Hippocampal formation (tissue), 2 donors: ENCODE measurements at regions not wholly inside any gene's neighbourhood (a gene's known extent, or its start where the extent isn't known, plus 50 kb on each side); places are given as distances from the start of the nearest gene placed in this dataset.
A peak's percentile ranks its signal among the peaks of the same experiment; 100 is the strongest.

Experiments
- DNase-seq, 2 donors: peaks; one replicate each; lab custom pipeline; 2025; lab: John Stamatoyannopoulos, UW

GRCh38 chr11:134691985-134692384, 279.9 kb upstream of the B3GAT1 start:
- DNase-seq = no peak

GRCh38 chr11:134691295-134691873, 279.3 kb upstream of the B3GAT1 start:
- no peak for DNase-seq

DNA sequence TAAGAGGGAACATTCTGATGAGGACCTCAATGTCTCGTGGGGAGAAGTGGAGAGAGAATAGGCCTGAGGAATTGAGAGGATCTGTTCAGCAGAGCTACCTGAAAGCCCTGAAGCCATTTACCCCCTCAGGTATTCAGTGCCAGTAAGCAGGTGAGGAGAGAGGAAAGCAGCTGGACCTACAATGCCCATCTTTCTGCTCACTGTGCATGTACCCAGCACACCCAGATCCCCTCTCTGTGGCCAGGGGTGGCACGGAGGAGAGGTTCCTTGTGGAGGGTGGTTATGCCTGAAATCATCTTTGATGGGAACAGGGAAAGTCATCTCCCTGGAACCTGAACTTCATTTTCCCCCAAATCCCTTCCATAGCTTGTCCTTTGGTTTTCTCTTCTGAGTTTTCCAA, 277.8 kb upstream of the B3GAT1 start:
- no peak for DNase-seq

GRCh38 chr11:134687548-134687947, 275.5 kb upstream of the B3GAT1 start:
- no peak for DNase-seq

GRCh38 chr11:134686460-134687061, 274.5 kb upstream of the B3GAT1 start:
- no peak for DNase-seq

- DNase-seq = peak in 1 of 2 donors; percentile 1
Observed at GRCh38 chr11:134685793-134686380, 273.8 kb upstream of the B3GAT1 start.

DNA sequence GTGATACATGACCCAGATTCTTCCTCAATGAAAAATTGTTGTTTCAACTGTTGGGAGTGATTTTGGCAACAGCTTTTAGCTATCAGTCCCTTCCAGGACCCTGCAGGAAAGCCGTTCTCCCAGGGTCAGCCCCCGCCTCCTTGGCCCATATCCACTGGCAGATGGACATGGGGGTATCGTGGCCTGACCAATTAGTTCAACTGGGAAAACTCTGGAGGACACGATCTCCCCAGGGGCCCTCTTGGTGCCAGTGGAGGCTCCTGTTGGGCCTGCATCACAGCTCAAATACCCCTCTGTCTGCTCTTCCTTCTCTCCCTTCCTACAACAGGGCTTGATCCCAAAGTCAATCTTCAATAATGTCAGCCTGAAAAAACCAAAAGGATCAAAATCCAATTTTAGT, 272.5 kb upstream of the B3GAT1 start:
- DNase-seq = no peak

GRCh38 chr11:134683860-134684259, 271.8 kb upstream of the B3GAT1 start:
- no peak for DNase-seq

- no peak for DNase-seq
Observed at GRCh38 chr11:134682577-134682976, 270.5 kb upstream of the B3GAT1 start.

DNA sequence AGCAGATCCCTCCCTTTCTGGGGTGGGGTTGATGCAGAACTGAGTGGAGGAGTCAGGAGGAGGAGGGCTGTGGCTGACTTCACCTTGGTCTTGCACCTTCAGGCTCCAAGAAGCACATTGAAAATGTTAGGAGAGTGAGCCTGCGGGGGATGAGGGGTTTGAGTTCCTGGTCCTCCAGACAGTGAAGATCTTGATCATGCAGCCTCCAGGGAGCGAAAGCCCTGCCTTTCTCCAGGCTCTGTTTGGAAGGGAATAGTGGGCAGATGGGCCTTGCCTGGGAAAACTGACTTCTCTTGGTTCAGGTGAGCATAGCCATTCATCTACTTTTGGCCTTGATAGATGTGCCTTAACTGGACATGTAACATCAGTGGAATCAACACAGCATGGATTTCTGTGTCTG, 267.6 kb upstream of the B3GAT1 start:
- no peak for DNase-seq

GRCh38 chr11:134678744-134679143, 266.7 kb upstream of the B3GAT1 start:
- no peak for DNase-seq

- DNase-seq = no peak
Observed at GRCh38 chr11:134677891-134678551, 266.0 kb upstream of the B3GAT1 start.

DNA sequence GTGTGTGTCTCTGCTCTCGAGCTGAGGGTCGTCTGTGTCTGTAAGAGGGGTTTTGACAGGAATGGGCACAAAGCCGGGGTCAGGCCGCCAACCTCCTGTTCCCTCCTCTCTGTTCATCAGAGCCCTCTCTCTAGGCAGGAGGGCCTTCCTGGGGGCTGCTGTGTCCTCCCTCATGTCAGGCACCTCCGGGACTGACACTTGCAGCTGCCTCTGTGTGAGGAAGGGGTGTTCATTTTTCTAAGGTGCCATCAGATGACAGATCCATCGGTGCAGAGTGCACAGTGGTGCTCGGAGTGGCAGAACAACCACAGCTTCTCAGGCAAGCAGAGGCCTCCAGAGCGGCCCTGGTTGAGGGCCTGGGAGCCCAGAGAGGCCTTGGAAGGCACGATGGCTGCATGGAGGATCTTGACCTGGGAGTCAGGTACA, 265.4 kb upstream of the B3GAT1 start:
- no peak for DNase-seq

DNA sequence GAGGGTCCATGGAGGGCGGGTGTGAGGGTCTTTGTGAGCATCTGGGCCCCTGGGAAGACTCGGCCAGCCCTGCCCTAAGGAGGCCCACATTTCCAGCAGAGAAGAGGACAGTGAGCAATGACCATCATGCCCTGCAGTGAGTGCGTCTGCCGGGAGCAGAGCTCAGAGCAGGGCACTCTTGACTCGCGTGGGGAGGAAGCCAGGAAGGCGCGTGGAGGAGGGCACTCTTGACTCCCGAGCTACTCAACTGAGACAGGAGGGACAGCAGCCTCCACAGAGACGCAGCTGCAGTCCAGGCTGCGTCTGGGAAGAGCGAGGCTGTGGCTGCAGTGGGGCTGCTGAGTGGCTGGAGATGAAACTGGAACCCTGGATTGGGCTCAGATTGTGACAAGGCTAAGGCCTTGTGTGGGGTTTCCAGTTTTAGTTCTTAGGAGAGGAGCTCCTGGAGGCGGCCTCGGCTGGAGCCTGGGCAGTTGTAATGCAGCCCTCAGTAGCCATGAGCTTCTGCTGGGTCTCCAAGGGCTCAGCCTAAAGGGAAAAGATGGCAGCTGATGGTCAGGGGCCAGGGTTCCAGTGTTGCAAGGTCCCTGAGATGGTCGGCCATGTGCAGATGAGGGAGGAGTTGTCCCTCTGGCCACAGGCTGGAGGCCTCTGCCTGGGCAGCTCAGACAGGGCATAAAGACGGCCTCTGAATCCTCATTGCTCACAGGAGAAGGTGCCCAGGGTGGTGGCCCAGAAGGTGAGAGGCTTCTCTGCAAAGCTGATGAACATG, 264.7 kb upstream of the B3GAT1 start:
- DNase-seq = no peak

DNA sequence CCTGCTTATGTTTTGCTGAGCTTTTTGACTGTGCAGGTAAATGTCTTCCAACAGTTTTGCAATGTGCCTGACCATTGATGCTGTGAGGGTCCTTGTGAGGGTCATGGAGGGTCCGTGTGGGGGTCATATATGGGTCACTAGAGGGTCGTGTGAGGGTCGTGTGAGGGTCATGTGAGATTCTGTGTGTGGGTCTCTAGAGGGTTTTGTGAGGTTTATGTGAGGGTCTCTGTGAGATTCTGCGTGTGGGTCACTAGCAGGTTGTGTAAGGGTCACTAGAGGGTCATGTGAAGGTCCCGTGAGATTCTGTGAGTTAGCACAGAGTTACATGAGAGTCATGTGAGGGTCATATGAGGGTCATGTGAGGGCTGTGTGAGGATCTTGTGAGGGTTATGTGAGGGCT, 263.9 kb upstream of the B3GAT1 start:
- no peak for DNase-seq

- no peak for DNase-seq
Observed at GRCh38 chr11:134674974-134675373, 262.9 kb upstream of the B3GAT1 start.

DNA sequence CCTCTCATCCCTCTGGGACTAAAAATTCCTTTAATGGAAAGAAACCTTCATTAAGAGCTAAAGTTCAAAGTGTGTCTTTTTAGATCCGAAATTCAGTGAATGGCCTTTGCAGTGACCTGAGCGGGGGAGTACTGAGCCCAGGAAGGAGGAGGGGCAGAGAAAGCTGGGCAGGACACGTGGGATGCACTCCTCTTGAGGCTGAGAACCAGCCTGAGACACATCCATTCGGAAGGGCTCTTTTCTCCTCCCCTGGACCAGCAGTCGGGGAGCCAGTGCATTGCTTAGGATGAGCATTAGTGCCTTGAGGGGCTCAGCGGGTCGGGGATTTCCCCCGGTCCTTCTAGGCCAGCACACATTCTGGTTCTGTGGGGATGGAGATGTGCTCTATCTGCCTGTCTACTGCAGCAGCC, 258.9 kb upstream of the B3GAT1 start:
- no peak for DNase-seq

DNA sequence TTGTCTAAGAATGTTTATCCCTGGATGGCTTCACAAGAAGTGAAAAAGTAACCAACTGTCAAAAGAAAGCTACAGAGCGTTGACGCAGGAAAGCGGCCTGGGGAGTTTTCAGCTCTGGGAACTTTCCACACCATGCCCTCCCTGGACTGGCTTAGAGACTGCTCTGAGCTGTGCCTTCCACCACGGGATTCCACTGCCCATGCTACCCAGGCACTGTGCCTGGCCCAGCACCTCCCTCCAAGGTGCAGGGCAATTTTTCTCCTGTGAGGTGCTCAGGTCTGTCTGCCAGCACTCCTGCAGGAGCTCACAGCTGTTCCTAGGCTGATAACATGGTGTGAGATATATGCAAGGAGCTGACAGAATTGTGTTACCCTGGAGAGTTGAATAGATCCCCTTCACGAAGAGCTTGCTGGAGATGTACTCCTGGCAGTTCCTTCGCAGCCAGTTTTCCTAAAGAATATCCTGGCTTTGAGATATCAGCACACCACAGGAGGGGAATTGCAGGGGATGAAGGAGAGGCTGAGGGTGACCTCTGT, 258.3 kb upstream of the B3GAT1 start:
- no peak for DNase-seq

- no peak for DNase-seq
Observed at GRCh38 chr11:134669796-134670195, 257.8 kb upstream of the B3GAT1 start.

DNA sequence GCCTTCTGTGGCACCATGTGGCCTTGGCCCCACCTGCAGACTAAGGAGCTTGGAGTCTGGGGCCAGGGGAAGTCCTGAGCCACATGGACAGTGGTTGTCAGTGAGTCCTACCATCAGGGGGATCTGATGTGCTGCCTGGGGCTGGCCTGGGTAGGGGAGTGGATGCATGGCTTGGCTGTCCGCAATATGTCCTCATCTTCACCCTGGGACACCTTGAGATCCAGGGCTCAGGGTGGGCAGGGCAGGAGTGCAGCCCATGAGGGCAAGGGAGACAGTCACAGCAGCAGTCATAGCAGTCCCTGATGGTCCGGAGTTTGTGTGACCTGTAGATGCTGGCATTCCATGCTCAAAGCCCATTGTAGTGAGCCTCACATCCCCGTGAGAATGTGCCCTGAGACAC, 256.8 kb upstream of the B3GAT1 start:
- no peak for DNase-seq

DNA sequence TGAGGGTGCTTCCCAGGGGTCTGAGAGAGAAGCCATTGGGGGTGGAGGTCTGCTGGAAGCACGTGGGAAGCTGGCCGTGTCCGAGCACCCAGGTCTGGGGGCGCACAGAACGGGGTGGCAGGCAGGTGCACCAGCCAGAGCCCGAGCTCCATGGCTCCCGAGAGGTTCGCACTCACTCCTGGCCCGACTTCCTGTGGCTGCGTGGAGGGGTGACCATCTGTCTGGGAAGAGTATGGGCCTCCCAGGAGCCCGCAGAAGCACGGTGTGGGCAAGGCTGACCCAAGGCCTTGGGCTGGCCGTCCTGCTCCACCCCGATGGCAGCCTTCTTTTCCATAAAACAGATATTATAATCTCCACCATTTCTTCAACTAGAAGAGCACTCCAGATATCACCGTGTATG, 256.0 kb upstream of the B3GAT1 start:
- DNase-seq = no peak

GRCh38 chr11:134667505-134667904, 255.5 kb upstream of the B3GAT1 start:
- DNase-seq = no peak
